HCT116 (cell line): ENCODE measurements at regions not wholly inside any gene's neighbourhood (a gene's known extent, or its start where the extent isn't known, plus 50 kb on each side); places are given as distances from the start of the nearest gene placed in this dataset.

Experiments used
- ELF1 ChIP-seq: IDR thresholded peaks from 2 replicates; pipeline ENCODE4 v1.6.1; 2012; ENCODE audit warnings: low read depth, borderline replicate concordance
- EZH2 ChIP-seq: fragments of 200-600 bp; sonication (generic); IDR thresholded peaks from 2 replicates; pipeline ENCODE4 v1.6.1; 2017; ENCODE audit warnings: antibody characterized with exemption, mixed run types
- EZH2phosphoT487 ChIP-seq: fragments of 200-600 bp; IDR thresholded peaks from 2 replicates; pipeline ENCODE4 v1.6.1; 2018; ENCODE audit warnings: antibody characterized with exemption, borderline replicate concordance
- POLR2A ChIP-seq: IDR thresholded peaks from 2 replicates; pipeline ENCODE4 v1.7.0; 2011; ENCODE audit warnings: borderline replicate concordance; ENCODE audit not compliant: insufficient read depth, insufficient read length; ENCODE audit errors: extremely low read depth
- POLR2AphosphoS5 ChIP-seq: IDR thresholded peaks from 2 replicates; pipeline ENCODE4 v1.6.1; 2011; ENCODE audit warnings: mild to moderate bottlenecking, low read depth, low read length, moderate library complexity
- REST ChIP-seq: IDR thresholded peaks from 2 replicates; pipeline ENCODE4 v1.6.1; 2012; ENCODE audit warnings: low read depth
- SIN3A ChIP-seq: IDR thresholded peaks from 2 replicates; pipeline ENCODE4 v1.6.1; 2012; ENCODE audit warnings: low read depth
- SRF ChIP-seq: IDR thresholded peaks from 2 replicates; pipeline ENCODE4 v1.6.1; 2012; ENCODE audit warnings: low read depth
- TF ChIP-seq, protein P1 (sequence below), 3 experiments: fragments of 200-600 bp in 1 of 3; sonication (generic) in 1 of 3; IDR thresholded peaks in 2 of 3; conservative IDR thresholded peaks in 1 of 3; 2 replicates each; pipeline ENCODE4 v1.5.1; 2012 to 2017; ENCODE audit warnings: low read depth in 2 of 3, low read length in 2 of 3, antibody characterized with exemption in 1 of 3, borderline replicate concordance in 1 of 3, control low read depth in 1 of 3, mild to moderate bottlenecking in 1 of 3, mixed read lengths in 1 of 3, mixed run types in 1 of 3, moderate library complexity in 1 of 3; ENCODE audit not compliant: insufficient read depth in 1 of 3

GRCh38 chr13:56039992-56040391 lies 1100.7 kb upstream of the PRR20A start:
- TF ChIP-seq SIN3A (no peak), POLR2AphosphoS5 (no peak), EZH2phosphoT487 (no peak), POLR2A (no peak), REST (no peak), ELF1 (no peak), EZH2 (no peak), SRF (no peak)
- TF ChIP-seq, protein P1, sequence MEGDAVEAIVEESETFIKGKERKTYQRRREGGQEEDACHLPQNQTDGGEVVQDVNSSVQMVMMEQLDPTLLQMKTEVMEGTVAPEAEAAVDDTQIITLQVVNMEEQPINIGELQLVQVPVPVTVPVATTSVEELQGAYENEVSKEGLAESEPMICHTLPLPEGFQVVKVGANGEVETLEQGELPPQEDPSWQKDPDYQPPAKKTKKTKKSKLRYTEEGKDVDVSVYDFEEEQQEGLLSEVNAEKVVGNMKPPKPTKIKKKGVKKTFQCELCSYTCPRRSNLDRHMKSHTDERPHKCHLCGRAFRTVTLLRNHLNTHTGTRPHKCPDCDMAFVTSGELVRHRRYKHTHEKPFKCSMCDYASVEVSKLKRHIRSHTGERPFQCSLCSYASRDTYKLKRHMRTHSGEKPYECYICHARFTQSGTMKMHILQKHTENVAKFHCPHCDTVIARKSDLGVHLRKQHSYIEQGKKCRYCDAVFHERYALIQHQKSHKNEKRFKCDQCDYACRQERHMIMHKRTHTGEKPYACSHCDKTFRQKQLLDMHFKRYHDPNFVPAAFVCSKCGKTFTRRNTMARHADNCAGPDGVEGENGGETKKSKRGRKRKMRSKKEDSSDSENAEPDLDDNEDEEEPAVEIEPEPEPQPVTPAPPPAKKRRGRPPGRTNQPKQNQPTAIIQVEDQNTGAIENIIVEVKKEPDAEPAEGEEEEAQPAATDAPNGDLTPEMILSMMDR (IDR thresholded peaks at IDR 0.05 in 2 of 3, conservative IDR thresholded peaks at IDR 0.05 in 1 of 3; ENCODE audit: borderline replicate concordance in 1 of 3, insufficient read depth in 1 of 3, low read depth in 2 of 3, low read length in 2 of 3): no peak
